Mesenchymal stem cell (in vitro differentiated cells and primary cell): ENCODE measurements at regions not wholly inside any gene's neighbourhood (a gene's known extent, or its start where the extent isn't known, plus 50 kb on each side); places are given as distances from the start of the nearest gene placed in this dataset.

ENCODE experiments used
- DNase-seq: peaks from one replicate; pipeline ENCODE4 v3.0.0-alpha.2; 2013
- H2AFZ ChIP-seq: one replicate; pipeline ENCODE4 v1.6.1; 2013; ENCODE audit warnings: low read depth, mild to moderate bottlenecking, control low read depth, inconsistent platforms, low read length, moderate library complexity
- H2AK5ac ChIP-seq: 2 replicates; pipeline ENCODE4 v1.6.1; 2013; ENCODE audit warnings: low read length, moderate library complexity, mild to moderate bottlenecking, inconsistent platforms; ENCODE audit not compliant: severe bottlenecking
- H2BK120ac ChIP-seq: one replicate; pipeline ENCODE4 v1.6.1; 2013; ENCODE audit warnings: low read depth, mild to moderate bottlenecking, inconsistent platforms, low read length, moderate library complexity
- H2BK12ac ChIP-seq, 2 experiments: one replicate each; pipeline ENCODE4 v1.6.1; 2013; ENCODE audit warnings: inconsistent platforms in 2 of 2, low read length in 2 of 2, mild to moderate bottlenecking in 2 of 2, moderate library complexity in 2 of 2, control low read depth in 1 of 2
- H2BK15ac ChIP-seq: one replicate; pipeline ENCODE4 v1.6.1; 2013; ENCODE audit warnings: mild to moderate bottlenecking, low read depth, inconsistent platforms; ENCODE audit not compliant: poor library complexity, severe bottlenecking
- H2BK5ac ChIP-seq: 2 replicates; pipeline ENCODE4 v1.6.1; 2013; ENCODE audit warnings: low read depth, mild to moderate bottlenecking, low read length, control low read depth, inconsistent platforms; ENCODE audit not compliant: poor library complexity, severe bottlenecking
- H3K14ac ChIP-seq, 2 experiments: one replicate each; pipeline ENCODE4 v1.6.1; 2013; ENCODE audit warnings: inconsistent platforms in 2 of 2, low read length in 2 of 2, control low read depth in 1 of 2, mild to moderate bottlenecking in 1 of 2, moderate library complexity in 1 of 2
- H3K18ac ChIP-seq, 2 experiments: one replicate each; pipeline ENCODE4 v1.6.1; 2013; ENCODE audit warnings: inconsistent platforms in 2 of 2, low read length in 2 of 2, control low read depth in 1 of 2, low read depth in 1 of 2, mild to moderate bottlenecking in 1 of 2
- H3K23ac ChIP-seq, 2 experiments: one replicate each; pipeline ENCODE4 v1.6.1; 2013; ENCODE audit warnings: inconsistent platforms in 2 of 2, low read length in 2 of 2, mild to moderate bottlenecking in 2 of 2, moderate library complexity in 2 of 2, control low read depth in 1 of 2
- H3K27ac ChIP-seq: 2 replicates; pipeline ENCODE4 v1.5.1; 2013; ENCODE audit warnings: mild to moderate bottlenecking, moderate library complexity, low read length, control low read depth, inconsistent platforms; ENCODE audit not compliant: poor library complexity, severe bottlenecking
- H3K27me3 ChIP-seq, 2 experiments: 2 replicates each; pipeline versions ENCODE4 v1.6.1 to v1.7.0; 2013; ENCODE audit warnings: low read length in 2 of 2, mild to moderate bottlenecking in 2 of 2, moderate library complexity in 2 of 2, control low read depth in 1 of 2, inconsistent platforms in 1 of 2; ENCODE audit not compliant: control insufficient read depth in 1 of 2, insufficient read depth in 1 of 2
- H3K36me3 ChIP-seq, 2 experiments: 2 replicates each; pipeline versions ENCODE4 v1.6.1 to v1.7.0; 2013; ENCODE audit warnings: low read length in 2 of 2, control low read depth in 1 of 2, inconsistent platforms in 1 of 2, low read depth in 1 of 2, mild to moderate bottlenecking in 1 of 2; ENCODE audit not compliant: insufficient read depth in 2 of 2, control insufficient read depth in 1 of 2
- H3K4ac ChIP-seq, 2 experiments: one replicate each; pipeline ENCODE4 v1.6.1; 2013; ENCODE audit warnings: inconsistent platforms in 2 of 2, low read length in 2 of 2, mild to moderate bottlenecking in 2 of 2, moderate library complexity in 2 of 2, control low read depth in 1 of 2, low read depth in 1 of 2
- H3K4me1 ChIP-seq: 2 replicates; pipeline ENCODE4 v1.6.1; 2013; ENCODE audit warnings: low read depth, low read length, control low read depth; ENCODE audit not compliant: control insufficient read depth, insufficient read depth
- H3K4me2 ChIP-seq: 2 replicates; pipeline ENCODE4 v1.6.1; 2013; ENCODE audit warnings: low read length, mild to moderate bottlenecking, inconsistent platforms; ENCODE audit not compliant: poor library complexity, severe bottlenecking
- H3K4me3 ChIP-seq, 2 experiments: 2 replicates each; pipeline versions ENCODE4 v1.5.1 to v1.7.0; 2013; ENCODE audit warnings: low read length in 2 of 2, mild to moderate bottlenecking in 2 of 2, control low read depth in 1 of 2, low read depth in 1 of 2; ENCODE audit not compliant: insufficient read depth in 1 of 2
- H3K79me1 ChIP-seq: replicated peaks from 2 replicates; pipeline ENCODE4 v1.6.1; 2013; ENCODE audit warnings: mild to moderate bottlenecking, control low read depth, low read length, inconsistent platforms; ENCODE audit not compliant: poor library complexity, severe bottlenecking
- H3K9ac ChIP-seq: 2 replicates; pipeline ENCODE4 v1.7.0; 2013; ENCODE audit warnings: mild to moderate bottlenecking, low read length, moderate library complexity
- H3K9me3 ChIP-seq: 2 replicates; pipeline ENCODE4 v1.7.0; 2013; ENCODE audit warnings: mild to moderate bottlenecking, low read length; ENCODE audit not compliant: control insufficient read depth
- H4K8ac ChIP-seq: one replicate; pipeline ENCODE4 v1.6.1; 2013; ENCODE audit warnings: inconsistent platforms, mild to moderate bottlenecking, low read length, moderate library complexity
- H4K91ac ChIP-seq: one replicate; pipeline ENCODE4 v1.6.1; 2013; ENCODE audit warnings: mild to moderate bottlenecking, low read length, inconsistent platforms
- WGBS: methylation state at CpG from one replicate; pipeline ENCODE4 v1.1.7; 2013; ENCODE audit warnings: mixed read lengths; 5-methylcytosine and 5-hydroxymethylcytosine counted together

DNA sequence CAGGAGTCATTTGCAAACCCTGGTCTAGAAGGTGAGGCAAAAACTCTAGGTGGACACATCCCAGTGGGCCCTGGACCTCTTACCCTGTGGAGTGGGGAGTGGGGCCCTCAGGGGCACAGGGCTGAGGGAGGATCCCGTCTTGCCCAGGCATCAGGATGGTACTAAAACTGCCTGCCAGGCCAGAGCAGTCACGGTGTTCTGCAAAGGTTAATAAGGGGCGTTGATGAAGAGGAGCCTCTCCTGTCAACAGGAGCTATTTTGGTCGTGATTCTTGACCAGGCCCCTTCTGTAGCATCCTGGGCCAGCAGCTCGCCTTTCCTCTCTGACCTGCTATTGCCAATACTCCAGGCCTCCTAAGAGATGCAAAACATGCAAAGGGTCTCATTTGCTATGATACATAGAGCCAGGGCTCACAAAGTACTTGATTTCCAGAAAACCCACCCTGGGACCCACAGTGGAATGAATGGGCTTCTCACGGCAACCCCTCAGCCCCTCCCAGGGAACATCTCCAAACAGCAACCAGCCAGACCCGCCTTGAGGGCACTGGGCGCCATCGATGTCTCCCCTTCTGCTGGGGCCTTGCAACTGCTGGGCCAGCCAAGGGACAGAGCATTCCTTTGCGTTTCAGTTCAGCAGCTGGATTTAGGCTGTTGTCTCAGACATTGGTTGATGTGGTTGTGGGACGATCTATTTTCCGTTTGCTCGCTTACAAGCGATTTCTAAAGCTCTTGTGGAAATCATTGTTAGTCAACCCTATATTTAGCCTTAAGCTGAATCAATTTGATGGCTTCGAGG, 111.1 kb downstream of the PDCL3 start:
- Histone ChIP-seq H2BK120ac (no peak overlapping the region), H3K4ac (no peak overlapping the region), H3K79me1 (no peaks in the 10 kb centered on the region), H2BK5ac (no peak overlapping the region), H3K4me3 (no peak overlapping the region), H4K8ac (no peak overlapping the region), H3K4me1 (no peaks in the 10 kb centered on the region), H3K18ac (no peak overlapping the region), H3K36me3 (no peaks in the 10 kb centered on the region), H3K23ac (no peak overlapping the region), H3K9me3 (no peaks in the 10 kb centered on the region), H3K9ac (no peak overlapping the region), H2BK15ac (no peak overlapping the region), H2AFZ (no peak overlapping the region), H4K91ac (no peak overlapping the region), H2AK5ac (no peak overlapping the region), H3K27ac (no peak overlapping the region), H3K4me2 (no peak overlapping the region), H3K14ac (no peak overlapping the region), H2BK12ac (no peak overlapping the region), H3K27me3 (peaks cover 13 to 46% of the 10 kb centered on the region in 2 experiments)
- no peak for DNase-seq
- WGBS: 87% methylated on average over 14 of the region's 15 CpGs

- Histone ChIP-seq H2BK5ac (no peak overlapping the region), H3K36me3 (no peaks in the 10 kb centered on the region), H3K9me3 (no peaks in the 10 kb centered on the region), H4K8ac (no peak overlapping the region), H3K4me2 (no peak overlapping the region), H3K18ac (no peak overlapping the region), H3K27me3 (peaks cover 13 to 45% of the 10 kb centered on the region in 2 experiments), H3K14ac (no peak overlapping the region), H3K23ac (no peak overlapping the region), H2BK15ac (no peak overlapping the region), H3K4me3 (no peak overlapping the region), H2AFZ (no peak overlapping the region), H4K91ac (no peak overlapping the region), H3K9ac (no peak overlapping the region), H3K79me1 (no peaks in the 10 kb centered on the region), H2BK120ac (no peak overlapping the region), H3K4me1 (no peaks in the 10 kb centered on the region), H3K4ac (no peak overlapping the region), H3K27ac (no peak overlapping the region), H2AK5ac (no peak overlapping the region), H2BK12ac (no peak overlapping the region)
- DNase-seq: no peak
- WGBS: 94% methylated on average over 10 of the region's 10 CpGs
Observed at GRCh38 chr2:100674666-100675065, 111.9 kb downstream of the PDCL3 start.

GRCh38 chr2:100675373-100675772, 112.6 kb downstream of the PDCL3 start:
- Histone ChIP-seq H3K9ac (no peak overlapping the region), H3K4me2 (no peak overlapping the region), H2AK5ac (no peak overlapping the region), H3K18ac (no peak overlapping the region), H2AFZ (no peak overlapping the region), H3K9me3 (no peaks in the 10 kb centered on the region), H3K79me1 (no peaks in the 10 kb centered on the region), H2BK12ac (no peak overlapping the region), H3K27ac (no peak overlapping the region), H2BK15ac (no peak overlapping the region), H2BK120ac (no peak overlapping the region), H3K4me1 (no peaks in the 10 kb centered on the region), H4K91ac (no peak overlapping the region), H3K27me3 (peaks cover 9 to 38% of the 10 kb centered on the region in 2 experiments), H3K36me3 (no peaks in the 10 kb centered on the region), H3K23ac (no peak overlapping the region), H3K4me3 (no peak overlapping the region), H4K8ac (no peak overlapping the region), H3K4ac (no peak overlapping the region), H3K14ac (no peak overlapping the region), H2BK5ac (no peak overlapping the region)
- no peak for DNase-seq
- WGBS: 72% methylated on average over 6 of the region's 6 CpGs

DNA sequence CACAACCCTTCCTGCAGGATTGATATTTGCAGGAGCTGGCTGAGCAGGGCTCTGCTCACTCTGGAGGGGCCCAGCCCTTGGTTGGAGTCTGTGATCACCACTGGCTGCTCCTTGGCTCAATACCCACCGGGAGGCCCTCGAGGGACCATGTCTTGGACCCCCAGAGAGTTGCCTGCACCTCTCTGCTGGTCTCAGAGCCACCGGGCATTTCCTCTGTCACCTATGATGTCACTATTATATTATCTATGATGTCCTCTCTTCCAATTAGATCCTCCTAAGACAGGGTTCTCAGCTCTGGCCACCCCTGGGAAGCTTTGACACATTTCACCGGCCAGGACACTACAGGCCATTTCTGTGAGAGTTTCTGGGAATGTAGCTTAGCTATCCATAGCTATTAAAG, 113.1 kb downstream of the PDCL3 start:
- peaks cover 4 to 33% of the 10 kb centered on the region in 2 experiments for H3K27me3 ChIP-seq
- no peak overlapping the region for H4K8ac ChIP-seq
- H3K9me3 ChIP-seq: no peaks in the 10 kb centered on the region
- no peak for DNase-seq
- H2BK120ac ChIP-seq: no peak overlapping the region
- H2BK5ac ChIP-seq: no peak overlapping the region
- H3K79me1 ChIP-seq: no peaks in the 10 kb centered on the region
- no peak overlapping the region for H2AK5ac ChIP-seq
- H3K18ac ChIP-seq: no peak overlapping the region
- no peak overlapping the region for H3K4ac ChIP-seq
- H2BK12ac ChIP-seq: no peak overlapping the region
- no peaks in the 10 kb centered on the region for H3K4me1 ChIP-seq
- H3K4me3 ChIP-seq: no peak overlapping the region
- no peak overlapping the region for H2AFZ ChIP-seq
- no peaks in the 10 kb centered on the region for H3K36me3 ChIP-seq
- H3K14ac ChIP-seq: no peak overlapping the region
- no peak overlapping the region for H4K91ac ChIP-seq
- H3K4me2 ChIP-seq: no peak overlapping the region
- no peak overlapping the region for H3K27ac ChIP-seq
- no peak overlapping the region for H3K23ac ChIP-seq
- H3K9ac ChIP-seq: no peak overlapping the region
- WGBS: 84% methylated on average over 4 of the region's 4 CpGs
- H2BK15ac ChIP-seq: no peak overlapping the region
